ENCODE measurements at regions not wholly inside any gene's neighbourhood (a gene's known extent, or its start where the extent isn't known, plus 50 kb on each side); places are given as distances from the start of the nearest gene placed in this dataset.

GRCh38 chr16:55251151-55251550 is 72.9 kb upstream of the IRX6 start:
- Histone ChIP-seq H2AFZ (ENCODE audit: low read depth) (no peak overlapping the region), H3K79me2 (ENCODE audit: insufficient read depth, low read depth) (no peaks in the 10 kb centered on the region), H3K4me1 (ENCODE audit: low read depth, poor library complexity, severe bottlenecking) (no peaks in the 10 kb centered on the region), H3K27me3 (ENCODE audit: insufficient read depth, low read depth) (no peaks in the 10 kb centered on the region), H4K20me1 (ENCODE audit: insufficient read depth) (no peaks in the 10 kb centered on the region), H3K27ac (no peak overlapping the region), H3K36me3 (ENCODE audit: insufficient read depth) (no peaks in the 10 kb centered on the region), H3K9ac (no peak overlapping the region), H3K4me2 (no peak overlapping the region), H3K4me3 (IDR thresholded peaks at IDR 0.05; ENCODE audit: insufficient read depth, low read depth, low read length) (no peak overlapping the region)
- TF ChIP-seq, protein P1, sequence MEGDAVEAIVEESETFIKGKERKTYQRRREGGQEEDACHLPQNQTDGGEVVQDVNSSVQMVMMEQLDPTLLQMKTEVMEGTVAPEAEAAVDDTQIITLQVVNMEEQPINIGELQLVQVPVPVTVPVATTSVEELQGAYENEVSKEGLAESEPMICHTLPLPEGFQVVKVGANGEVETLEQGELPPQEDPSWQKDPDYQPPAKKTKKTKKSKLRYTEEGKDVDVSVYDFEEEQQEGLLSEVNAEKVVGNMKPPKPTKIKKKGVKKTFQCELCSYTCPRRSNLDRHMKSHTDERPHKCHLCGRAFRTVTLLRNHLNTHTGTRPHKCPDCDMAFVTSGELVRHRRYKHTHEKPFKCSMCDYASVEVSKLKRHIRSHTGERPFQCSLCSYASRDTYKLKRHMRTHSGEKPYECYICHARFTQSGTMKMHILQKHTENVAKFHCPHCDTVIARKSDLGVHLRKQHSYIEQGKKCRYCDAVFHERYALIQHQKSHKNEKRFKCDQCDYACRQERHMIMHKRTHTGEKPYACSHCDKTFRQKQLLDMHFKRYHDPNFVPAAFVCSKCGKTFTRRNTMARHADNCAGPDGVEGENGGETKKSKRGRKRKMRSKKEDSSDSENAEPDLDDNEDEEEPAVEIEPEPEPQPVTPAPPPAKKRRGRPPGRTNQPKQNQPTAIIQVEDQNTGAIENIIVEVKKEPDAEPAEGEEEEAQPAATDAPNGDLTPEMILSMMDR (conservative IDR thresholded peaks at IDR 0.05; ENCODE audit: low read depth, low read length), result no peak

GRCh38 chr16:55252577-55252976 is 71.4 kb upstream of the IRX6 start:
- H3K4me2 ChIP-seq, result no peak overlapping the region
- no peaks in the 10 kb centered on the region for H3K4me1 ChIP-seq (ENCODE audit: low read depth, poor library complexity, severe bottlenecking)
- no peaks in the 10 kb centered on the region for H3K36me3 ChIP-seq (ENCODE audit: insufficient read depth)
- H3K4me3 ChIP-seq (IDR thresholded peaks at IDR 0.05; ENCODE audit: insufficient read depth, low read depth, low read length), result no peak overlapping the region
- H4K20me1 ChIP-seq (ENCODE audit: insufficient read depth), result no peaks in the 10 kb centered on the region
- H3K9ac ChIP-seq, result no peak overlapping the region
- no peaks in the 10 kb centered on the region for H3K27me3 ChIP-seq (ENCODE audit: insufficient read depth, low read depth)
- TF ChIP-seq, protein P1 (conservative IDR thresholded peaks at IDR 0.05; ENCODE audit: low read depth, low read length), result no peak
- no peak overlapping the region for H3K27ac ChIP-seq
- H2AFZ ChIP-seq (ENCODE audit: low read depth), result no peak overlapping the region
- H3K79me2 ChIP-seq (ENCODE audit: insufficient read depth, low read depth), result no peaks in the 10 kb centered on the region

- H3K79me2 ChIP-seq (ENCODE audit: insufficient read depth, low read depth), result no peaks in the 10 kb centered on the region
- TF ChIP-seq, protein P1 (conservative IDR thresholded peaks at IDR 0.05; ENCODE audit: low read depth, low read length), result no peak
- no peak overlapping the region for H2AFZ ChIP-seq (ENCODE audit: low read depth)
- H3K27me3 ChIP-seq (ENCODE audit: insufficient read depth, low read depth), result no peaks in the 10 kb centered on the region
- H3K4me3 ChIP-seq (IDR thresholded peaks at IDR 0.05; ENCODE audit: insufficient read depth, low read depth, low read length), result no peak overlapping the region
- H3K36me3 ChIP-seq (ENCODE audit: insufficient read depth), result no peaks in the 10 kb centered on the region
- no peaks in the 10 kb centered on the region for H4K20me1 ChIP-seq (ENCODE audit: insufficient read depth)
- H3K4me1 ChIP-seq (ENCODE audit: low read depth, poor library complexity, severe bottlenecking), result no peaks in the 10 kb centered on the region
- H3K9ac ChIP-seq, result no peak overlapping the region
- H3K4me2 ChIP-seq, result no peak overlapping the region
- H3K27ac ChIP-seq, result no peak overlapping the region
Measured at GRCh38 chr16:55253987-55254386, 70.0 kb upstream of the IRX6 start.

DNA sequence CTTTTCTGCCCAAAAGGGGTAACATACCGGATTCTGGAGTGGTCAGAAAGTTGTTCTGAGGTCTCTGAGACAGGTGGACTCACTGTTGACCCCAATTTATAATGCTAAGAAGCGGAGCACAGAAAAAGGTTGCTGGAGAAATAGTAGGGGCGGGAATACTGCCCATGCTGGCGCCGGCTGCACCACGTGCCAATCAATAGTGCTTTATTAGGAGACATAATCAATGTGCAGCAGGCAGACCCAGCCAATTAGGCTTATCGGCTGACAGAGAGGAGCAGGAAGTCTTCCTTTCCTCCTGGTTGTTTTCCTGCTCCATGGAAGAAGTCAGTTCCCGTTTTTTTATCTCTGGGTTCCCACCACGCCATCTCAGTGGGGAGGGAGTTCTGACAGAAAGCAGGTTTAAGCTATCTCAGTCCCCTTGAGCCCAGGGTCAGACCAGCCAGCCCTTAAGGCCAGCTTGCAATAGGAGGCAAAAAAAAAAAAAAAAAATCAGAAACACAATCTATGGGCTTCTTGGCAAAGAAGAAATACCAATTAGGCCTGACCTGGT is 68.2 kb upstream of the IRX6 start:
- H3K27ac ChIP-seq, result no peak overlapping the region
- TF ChIP-seq, protein P1 (conservative IDR thresholded peaks at IDR 0.05; ENCODE audit: low read depth, low read length), result no peak
- no peak overlapping the region for H3K9ac ChIP-seq
- H3K36me3 ChIP-seq (ENCODE audit: insufficient read depth), result no peaks in the 10 kb centered on the region
- no peaks in the 10 kb centered on the region for H3K27me3 ChIP-seq (ENCODE audit: insufficient read depth, low read depth)
- no peak overlapping the region for H3K4me3 ChIP-seq (IDR thresholded peaks at IDR 0.05; ENCODE audit: insufficient read depth, low read depth, low read length)
- H4K20me1 ChIP-seq (ENCODE audit: insufficient read depth), result no peaks in the 10 kb centered on the region
- no peak overlapping the region for H2AFZ ChIP-seq (ENCODE audit: low read depth)
- H3K79me2 ChIP-seq (ENCODE audit: insufficient read depth, low read depth), result no peaks in the 10 kb centered on the region
- H3K4me2 ChIP-seq, result no peak overlapping the region
- no peaks in the 10 kb centered on the region for H3K4me1 ChIP-seq (ENCODE audit: low read depth, poor library complexity, severe bottlenecking)
